Naive thymus-derived CD4-positive, alpha-beta T cell (primary cell): ENCODE measurements at regions not wholly inside any gene's neighbourhood (a gene's known extent, or its start where the extent isn't known, plus 50 kb on each side); places are given as distances from the start of the nearest gene placed in this dataset.

Source experiments
- ATAC-seq: fragments of 150-1000 bp; cut with Tn5 transposase; 2 replicates; pipeline ENCODE4 v1.10.0; 2021; ENCODE audit warnings: mild to moderate bottlenecking, moderate library complexity
- CTCF ChIA-PET: fragments of 350-600 bp; sonication (Branson Sonifier 250); formaldehyde crosslinking; loops from one replicate; lab custom pipeline; 2021; ENCODE audit warnings: antibody characterized with exemption; lab: Charles Lee
- POLR2A ChIA-PET: fragments of 350-600 bp; sonication (Branson Sonifier 250); formaldehyde crosslinking; loops from one replicate; lab custom pipeline; 2021; ENCODE audit warnings: antibody characterized with exemption, inconsistent platforms; lab: Charles Lee
- DNase-seq, 9 donors: peaks; one replicate each; pipeline versions ENCODE4 v3.0.0 to v3.0.0-alpha.2; 2020 to 2022; ENCODE audit warnings: mixed read lengths in 1 of 9
- H3K27ac ChIP-seq: one replicate; pipeline ENCODE4 v1.7.0; 2013; ENCODE audit warnings: mild to moderate bottlenecking, low read depth, low read length, moderate library complexity
- H3K27me3 ChIP-seq, 2 donors: one replicate each; pipeline ENCODE4 v1.7.0; 2013; ENCODE audit warnings: low read length in 2 of 2, mild to moderate bottlenecking in 2 of 2, moderate library complexity in 2 of 2; ENCODE audit not compliant: control insufficient read depth in 2 of 2, insufficient read depth in 2 of 2
- H3K36me3 ChIP-seq, 3 experiments: 1 replicate in 2 of 3; 2 replicates in 1 of 3; pipeline ENCODE4 v1.7.0; 2013; ENCODE audit warnings: low read length in 3 of 3, mild to moderate bottlenecking in 3 of 3, moderate library complexity in 1 of 3; ENCODE audit not compliant: insufficient read depth in 3 of 3, control insufficient read depth in 2 of 3
- H3K4me1 ChIP-seq, 2 donors: one replicate each; pipeline ENCODE4 v1.7.0; 2013; ENCODE audit warnings: low read length in 2 of 2, mild to moderate bottlenecking in 2 of 2, moderate library complexity in 1 of 2; ENCODE audit not compliant: control insufficient read depth in 2 of 2, insufficient read depth in 2 of 2
- H3K4me3 ChIP-seq: 2 replicates; pipeline ENCODE4 v1.7.0; 2013; ENCODE audit warnings: mild to moderate bottlenecking, low read length
- H3K9me3 ChIP-seq, 3 experiments: 1 replicate in 2 of 3; 2 replicates in 1 of 3; pipeline ENCODE4 v1.7.0; 2013; ENCODE audit warnings: low read length in 3 of 3; ENCODE audit not compliant: control insufficient read depth in 2 of 3
- H3K27ac Mint-ChIP-seq, 9 donors: one replicate each; pipeline ENCODE4 v1.8.0; 2020 to 2022; ENCODE audit warnings: mixed read lengths in 9 of 9, mild to moderate bottlenecking in 8 of 9, moderate library complexity in 5 of 9, inconsistent platforms in 2 of 9
- H3K27me3 Mint-ChIP-seq, 5 donors: one replicate each; pipeline ENCODE4 v1.8.0; 2021 to 2022; ENCODE audit warnings: mixed read lengths in 5 of 5, mild to moderate bottlenecking in 1 of 5
- H3K36me3 Mint-ChIP-seq, 5 donors: one replicate each; pipeline ENCODE4 v1.8.0; 2020 to 2022; ENCODE audit warnings: mixed read lengths in 5 of 5, mild to moderate bottlenecking in 3 of 5, inconsistent platforms in 1 of 5
- H3K4me1 Mint-ChIP-seq, 7 donors: one replicate each; pipeline ENCODE4 v1.8.0; 2020 to 2022; ENCODE audit warnings: mixed read lengths in 7 of 7, mild to moderate bottlenecking in 3 of 7, inconsistent platforms in 1 of 7
- H3K4me3 Mint-ChIP-seq, 10 donors: one replicate each; pipeline ENCODE4 v1.8.0; 2020 to 2022; ENCODE audit warnings: mild to moderate bottlenecking in 10 of 10, mixed read lengths in 10 of 10, moderate library complexity in 6 of 10, inconsistent platforms in 2 of 10
- H3K9me3 Mint-ChIP-seq, 11 donors: one replicate each; pipeline ENCODE4 v1.8.0; 2020 to 2022; ENCODE audit warnings: mixed read lengths in 11 of 11, mild to moderate bottlenecking in 4 of 11, inconsistent platforms in 1 of 11, moderate library complexity in 1 of 11
- intact Hi-C, 2 donors: fragments of 100-400 bp; cut with micrococcal nuclease; formaldehyde crosslinking; loops; one replicate each; pipeline ENCODE4 v1.15.1; 2023

DNA sequence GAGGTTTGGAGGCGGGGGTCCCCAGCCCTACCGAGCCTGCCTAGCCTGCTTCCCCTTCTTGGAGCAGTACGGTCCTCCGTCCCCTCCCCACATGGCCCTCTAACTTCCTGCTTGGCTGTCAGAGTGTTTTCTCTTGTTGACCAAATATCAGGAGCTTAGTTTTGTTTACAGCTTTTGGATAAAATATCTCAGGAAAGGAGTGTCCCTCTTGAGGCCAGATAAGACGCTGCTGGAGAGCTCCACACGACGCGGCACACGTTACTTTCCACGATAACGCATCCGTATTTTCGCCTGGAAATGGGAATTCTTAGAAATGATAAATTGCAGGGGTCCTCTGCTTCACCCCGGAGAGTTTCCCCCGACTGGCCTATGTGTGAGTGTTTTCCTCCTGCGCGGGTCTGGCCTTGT is 182.9 kb downstream of the MAF start:
- Histone ChIP-seq H3K27me3 (no peaks in the 10 kb centered on the region), H3K9me3 (no peaks in the 10 kb centered on the region), H3K4me1 (peaks cover 12 to 22% of the 10 kb centered on the region in 2 donors), H3K27ac (no peak overlapping the region), H3K36me3 (no peaks in the 10 kb centered on the region), H3K4me3 (no peak overlapping the region)
- Mint-ChIP-seq H3K36me3 (peaks cover 0 to 9% (median 0%) of the 10 kb centered on the region in 5 donors), H3K4me3 (peak overlapping the region in 3 of 10 donors; percentile 9 to 48 (median 24)), H3K27ac (peak overlapping the region in 1 of 9 donors; percentile 17), H3K27me3 (peaks cover 0 to 10% (median 0%) of the 10 kb centered on the region in 5 donors), H3K9me3 (peaks cover 0 to 2% (median 0%) of the 10 kb centered on the region in 11 donors), H3K4me1 (peaks cover 11 to 38% (median 29%) of the 10 kb centered on the region in 7 donors)
- DNase-seq = no peak
- intact Hi-C loops = loop anchor here in 1 of 2 donors (10.0 kb wide), 1 partner anchor 143 kb away; no protein-coding TSS in a partner anchor
- CTCF ChIA-PET = no interaction called here
- no peak for ATAC-seq
- POLR2A ChIA-PET = no interaction called here

DNA sequence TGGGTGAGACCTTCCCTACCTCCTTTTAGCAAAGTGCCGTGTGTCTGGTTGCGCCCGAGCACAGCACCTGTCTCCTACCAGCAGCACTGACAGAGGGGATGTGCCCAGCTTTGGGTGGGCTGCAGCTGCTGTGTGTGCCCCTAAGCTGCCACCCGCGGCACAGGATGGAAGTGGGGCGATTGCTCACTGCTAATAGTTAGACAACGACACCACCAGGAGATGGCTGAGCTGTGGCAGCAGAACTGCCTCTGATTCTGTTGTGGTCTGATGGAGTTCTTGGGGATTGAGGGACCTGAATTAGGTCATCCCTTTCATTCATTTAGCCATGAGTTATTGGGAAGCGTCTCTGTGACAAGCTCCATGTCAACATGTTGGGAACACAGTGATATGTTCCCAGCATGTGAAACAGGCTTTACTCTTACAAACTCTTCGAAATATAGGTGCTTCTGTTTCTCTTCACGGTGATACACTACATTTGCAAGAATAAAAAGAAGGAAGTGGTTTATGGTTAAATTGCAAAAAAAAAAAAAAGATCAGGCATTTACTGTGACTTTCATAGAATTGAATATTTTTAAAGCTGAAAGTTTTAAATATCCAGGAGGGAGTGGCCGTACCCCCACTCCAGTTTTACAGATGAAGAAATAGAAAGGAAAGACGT is 184.4 kb downstream of the MAF start:
- Mint-ChIP-seq H3K4me3 (peak overlapping the region; percentile 9 to 76 (median 62)), H3K4me1 (peaks cover 11 to 44% (median 29%) of the 10 kb centered on the region in 7 donors), H3K9me3 (peaks cover 0 to 2% (median 0%) of the 10 kb centered on the region in 11 donors), H3K36me3 (peaks cover 0 to 12% (median 0%) of the 10 kb centered on the region in 5 donors), H3K27me3 (peaks cover 0 to 7% (median 0%) of the 10 kb centered on the region in 5 donors), H3K27ac (peak overlapping the region in 7 of 9 donors; percentile 4 to 75 (median 65))
- H3K4me1 ChIP-seq = peaks cover 12 to 22% of the 10 kb centered on the region in 2 donors
- no peak overlapping the region for H3K4me3 ChIP-seq
- no peaks in the 10 kb centered on the region for H3K9me3 ChIP-seq
- H3K27ac ChIP-seq = no peak overlapping the region
- no peaks in the 10 kb centered on the region for H3K27me3 ChIP-seq
- DNase-seq (peak in 5 of 9 donors; percentile 16 to 27 (median 17)), ATAC-seq (peak; percentile 57)
- ChIA-PET CTCF (interaction anchor here (0.6 to 0.7 kb wide), 2 partner anchors 44 to 159 kb away, joined by 3 to 6 read pairs; no protein-coding TSS in a partner anchor), POLR2A (no interaction called here)
- H3K36me3 ChIP-seq = no peaks in the 10 kb centered on the region
- intact Hi-C loops = loop anchor here in 1 of 2 donors (10.0 kb wide), 1 partner anchor 141 kb away; no protein-coding TSS in a partner anchor

DNA sequence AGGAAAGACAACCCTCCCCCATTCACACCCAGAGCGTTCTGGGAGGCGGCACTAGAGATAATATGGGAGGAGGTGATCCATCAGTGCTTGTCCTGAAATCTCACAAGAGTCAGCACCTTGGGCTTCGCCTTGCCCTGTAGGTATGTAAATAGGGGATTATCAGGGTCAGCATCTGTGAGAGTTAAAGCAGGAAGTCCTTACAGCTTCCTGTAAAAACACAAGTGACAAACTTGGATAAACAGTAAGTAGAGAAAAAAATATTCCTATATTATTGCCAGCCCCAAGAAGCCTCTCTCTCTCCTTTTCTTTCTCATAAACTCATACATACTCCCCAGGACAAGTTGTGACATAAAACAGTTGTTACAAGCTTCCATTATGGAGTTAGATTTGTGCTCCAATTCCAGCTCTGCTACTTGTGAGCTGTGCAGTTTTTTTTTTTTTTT is 187.7 kb downstream of the MAF start:
- no peak overlapping the region for H3K27ac ChIP-seq
- intact Hi-C loops = loop anchor here in 1 of 2 donors (10.0 kb wide), 1 partner anchor 138 kb away; no protein-coding TSS in a partner anchor
- DNase-seq = no peak
- peaks cover 12 to 22% of the 10 kb centered on the region in 2 donors for H3K4me1 ChIP-seq
- ChIA-PET POLR2A (no interaction called here), CTCF (interaction anchor here (0.6 kb wide), 1 partner anchor 92 kb away, joined by 5 read pairs; no protein-coding TSS in a partner anchor)
- Mint-ChIP-seq H3K27ac (peak overlapping the region in 1 of 9 donors; percentile 13), H3K9me3 (peaks cover 0 to 2% (median 0%) of the 10 kb centered on the region in 11 donors), H3K27me3 (peaks cover 0 to 4% (median 0%) of the 10 kb centered on the region in 5 donors), H3K4me1 (peaks cover 11 to 43% (median 28%) of the 10 kb centered on the region in 7 donors), H3K36me3 (peaks cover 0 to 12% (median 0%) of the 10 kb centered on the region in 5 donors), H3K4me3 (no peak overlapping the region)
- H3K4me3 ChIP-seq = no peak overlapping the region
- H3K9me3 ChIP-seq = no peaks in the 10 kb centered on the region
- H3K36me3 ChIP-seq = no peaks in the 10 kb centered on the region
- no peak for ATAC-seq
- H3K27me3 ChIP-seq = no peaks in the 10 kb centered on the region

DNA sequence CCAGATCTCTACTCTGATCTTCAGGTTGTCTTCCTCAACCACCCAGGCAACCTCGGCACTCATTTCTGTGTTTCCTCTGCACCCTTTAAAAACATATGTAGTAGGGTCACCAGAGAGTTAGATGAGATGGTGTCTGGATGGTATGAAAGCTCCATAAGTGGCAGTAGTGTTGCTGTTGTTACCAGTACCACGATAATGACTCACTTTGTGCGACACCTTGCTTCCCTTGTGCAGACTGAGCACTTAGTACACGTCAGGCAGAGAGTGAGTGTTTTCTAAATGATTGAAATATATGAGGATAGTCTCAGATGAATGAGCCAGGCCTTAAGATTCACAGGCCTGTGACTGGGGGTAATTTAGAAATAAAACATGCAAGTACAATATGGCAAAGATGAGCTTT is 188.7 kb downstream of the MAF start:
- POLR2A ChIA-PET = no interaction called here
- peaks cover 0 to 9% (median 0%) of the 10 kb centered on the region in 5 donors for H3K27me3 Mint-ChIP-seq
- Histone ChIP-seq H3K36me3 (no peaks in the 10 kb centered on the region), H3K4me1 (peaks cover 10 to 19% of the 10 kb centered on the region in 2 donors), H3K27me3 (no peaks in the 10 kb centered on the region), H3K4me3 (no peak overlapping the region), H3K27ac (no peak overlapping the region), H3K9me3 (no peaks in the 10 kb centered on the region)
- H3K9me3 Mint-ChIP-seq = peaks cover 0 to 2% (median 0%) of the 10 kb centered on the region in 11 donors
- no peak for ATAC-seq
- CTCF ChIA-PET = no interaction called here
- intact Hi-C loops = loop anchor here in 1 of 2 donors (10.0 kb wide), 1 partner anchor 137 kb away; no protein-coding TSS in a partner anchor
- H3K27ac Mint-ChIP-seq = no peak overlapping the region
- DNase-seq = no peak
- peaks cover 11 to 36% (median 18%) of the 10 kb centered on the region in 7 donors for H3K4me1 Mint-ChIP-seq
- H3K4me3 Mint-ChIP-seq = no peak overlapping the region
- H3K36me3 Mint-ChIP-seq = peaks cover 0 to 12% (median 0%) of the 10 kb centered on the region in 5 donors

DNA sequence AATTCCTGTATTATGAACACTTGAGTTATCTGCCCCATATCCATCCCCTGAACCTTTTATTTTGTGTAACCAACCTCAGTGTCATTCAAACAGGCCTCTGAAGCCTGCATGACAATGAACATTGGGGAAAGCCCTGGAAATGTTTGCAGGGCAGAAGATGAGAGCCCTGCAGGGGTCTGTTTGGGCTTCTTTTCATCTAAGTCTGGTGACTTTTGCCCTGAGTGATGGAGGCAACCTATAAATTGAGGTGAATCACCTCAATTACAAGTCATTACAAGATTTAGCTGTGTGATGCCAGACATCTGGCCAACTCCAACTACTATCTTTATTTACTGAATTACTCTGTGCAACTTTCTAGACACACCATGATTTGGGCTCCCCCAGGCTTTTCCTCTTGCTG is 189.2 kb downstream of the MAF start:
- Histone ChIP-seq H3K9me3 (no peaks in the 10 kb centered on the region), H3K4me3 (no peak overlapping the region), H3K36me3 (no peaks in the 10 kb centered on the region), H3K4me1 (peaks cover 6 to 14% of the 10 kb centered on the region in 2 donors), H3K27ac (no peak overlapping the region), H3K27me3 (no peaks in the 10 kb centered on the region)
- ATAC-seq (no peak), DNase-seq (no peak)
- Mint-ChIP-seq H3K27me3 (peaks cover 0 to 9% (median 0%) of the 10 kb centered on the region in 5 donors), H3K27ac (no peak overlapping the region), H3K9me3 (peaks cover 0 to 2% (median 0%) of the 10 kb centered on the region in 11 donors), H3K4me3 (no peak overlapping the region), H3K4me1 (peaks cover 7 to 32% (median 13%) of the 10 kb centered on the region in 7 donors), H3K36me3 (peaks cover 0 to 12% (median 0%) of the 10 kb centered on the region in 5 donors)
- ChIA-PET CTCF (no interaction called here), POLR2A (no interaction called here)
- intact Hi-C loops = loop anchor here in 1 of 2 donors (10.0 kb wide), 1 partner anchor 137 kb away; no protein-coding TSS in a partner anchor

DNA sequence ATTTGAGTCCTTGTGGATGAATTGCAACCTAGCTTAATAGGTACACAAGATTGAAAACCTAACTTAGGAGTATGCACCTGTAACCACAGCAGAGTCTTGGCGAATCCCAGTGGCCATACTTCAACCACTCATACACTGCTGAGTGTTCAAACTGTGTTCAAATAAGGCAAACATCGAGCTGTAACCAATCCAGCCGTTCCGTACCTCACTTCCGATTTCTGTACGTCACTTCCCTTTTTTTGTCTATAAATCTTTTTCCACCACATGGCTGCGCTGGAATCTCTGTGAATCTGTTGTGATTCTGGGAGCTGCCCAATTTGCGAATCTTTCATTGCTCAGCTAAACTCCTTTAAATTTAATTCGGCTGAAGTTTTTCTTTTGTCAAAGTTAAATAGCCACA is 190.6 kb downstream of the MAF start:
- CTCF ChIA-PET = no interaction called here
- H3K27me3 ChIP-seq = no peaks in the 10 kb centered on the region
- no peak overlapping the region for H3K4me3 Mint-ChIP-seq

More for the DNA sequence above, 190.6 kb downstream of the MAF start:
- peaks cover 0 to 19% (median 2%) of the 10 kb centered on the region in 7 donors for H3K4me1 Mint-ChIP-seq
- Histone ChIP-seq H3K4me3 (no peak overlapping the region), H3K9me3 (no peaks in the 10 kb centered on the region), H3K4me1 (peaks cover 0 to 2% of the 10 kb centered on the region in 2 donors), H3K27ac (no peak overlapping the region), H3K36me3 (no peaks in the 10 kb centered on the region)
- H3K27ac Mint-ChIP-seq = no peak overlapping the region
- POLR2A ChIA-PET = no interaction called here
- intact Hi-C loops = loop anchor here in 1 of 2 donors (10.0 kb wide), 1 partner anchor 135 kb away; no protein-coding TSS in a partner anchor
- DNase-seq = no peak
- peaks cover 0 to 10% (median 0%) of the 10 kb centered on the region in 5 donors for H3K36me3 Mint-ChIP-seq
- peaks cover 0 to 8% (median 0%) of the 10 kb centered on the region in 11 donors for H3K9me3 Mint-ChIP-seq
- peaks cover 0 to 11% (median 0%) of the 10 kb centered on the region in 5 donors for H3K27me3 Mint-ChIP-seq
- no peak for ATAC-seq
